ENCODE measurements at regions not wholly inside any gene's neighbourhood (a gene's known extent, or its start where the extent isn't known, plus 50 kb on each side); places are given as distances from the start of the nearest gene placed in this dataset.
"Not testable (repeated sequence)": the region's sequence is repeated elsewhere in the genome, so short reads cannot be mapped to it uniquely, and the experiment has no call there.

- DNase-seq (ENCODE audit: low spot score) = no peak
Measured at GRCh38 chr6:19156443-19156842, 680.7 kb upstream of the ID4 start.

DNA sequence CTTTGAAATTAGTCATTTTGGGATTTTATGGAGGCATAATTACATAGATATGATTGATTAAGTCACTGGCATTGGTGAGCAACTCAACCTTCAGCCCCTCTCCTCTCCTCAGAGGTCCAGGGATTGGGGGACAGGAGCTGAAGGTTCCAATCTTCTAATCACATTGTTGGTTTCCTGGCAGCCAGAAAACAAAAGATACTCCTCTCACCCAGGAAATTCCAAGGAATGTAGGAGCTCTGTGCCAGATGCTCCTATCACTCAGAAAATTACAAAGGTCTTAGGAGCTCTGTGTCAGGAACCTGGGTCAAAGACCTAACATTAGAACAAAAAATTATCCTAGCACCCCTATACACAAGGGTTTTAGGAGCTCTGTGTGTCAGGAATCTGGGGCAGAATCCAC lies 679.7 kb upstream of the ID4 start:
- DNase-seq (ENCODE audit: low spot score) = no peak

DNA sequence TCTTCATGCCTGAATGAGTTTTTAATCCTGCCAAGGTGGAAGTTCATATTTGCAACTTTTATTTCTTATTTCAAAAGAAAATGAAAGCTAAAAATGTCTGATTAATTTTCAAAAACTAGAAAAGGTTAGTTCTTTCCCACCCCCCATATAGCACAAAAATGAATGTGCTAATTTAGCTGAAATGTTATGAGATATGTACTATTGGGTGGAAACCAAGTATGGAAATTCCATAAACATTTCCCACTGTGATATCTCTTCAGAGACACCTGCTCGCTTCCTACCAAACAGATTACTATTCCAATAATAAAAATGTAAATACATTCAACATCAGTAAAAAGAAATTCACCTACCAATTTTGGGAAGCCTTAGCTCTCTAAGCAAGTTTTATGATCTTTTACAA lies 678.6 kb upstream of the ID4 start:
- DNase-seq (ENCODE audit: low spot score) = no peak

GRCh38 chr6:19159089-19159488 lies 678.1 kb upstream of the ID4 start:
- no peak for DNase-seq (ENCODE audit: low spot score)

- no peak for DNase-seq (ENCODE audit: low spot score)
Measured at GRCh38 chr6:19159561-19159960, 677.6 kb upstream of the ID4 start.

GRCh38 chr6:19160081-19160730 lies 677.0 kb upstream of the ID4 start:
- DNase-seq (ENCODE audit: low spot score) = no peak

DNA sequence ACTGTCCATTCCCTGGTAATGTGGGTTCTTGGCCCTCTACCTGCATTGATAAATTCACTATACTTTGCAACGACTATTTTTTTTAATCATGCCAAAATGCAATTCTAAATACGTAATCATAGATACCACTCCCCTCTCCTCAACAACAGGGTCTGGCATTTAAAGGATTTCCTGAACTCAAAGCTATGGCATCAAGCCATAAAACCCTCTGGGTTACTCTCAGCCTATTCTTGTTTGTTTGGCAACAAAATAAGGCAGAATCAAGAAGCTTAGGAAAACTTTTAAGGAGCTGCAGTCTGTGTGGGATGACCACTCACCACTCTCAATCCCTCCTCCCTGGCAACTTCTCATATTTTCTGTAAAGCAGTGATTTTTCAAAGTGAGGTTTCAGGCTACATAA lies 669.9 kb upstream of the ID4 start:
- no peak for DNase-seq (ENCODE audit: low spot score)

GRCh38 chr6:19169366-19169765 lies 667.8 kb upstream of the ID4 start:
- DNase-seq (ENCODE audit: low spot score) = no peak

GRCh38 chr6:19175023-19175422 lies 662.1 kb upstream of the ID4 start:
- DNase-seq (ENCODE audit: low spot score) = no peak

DNA sequence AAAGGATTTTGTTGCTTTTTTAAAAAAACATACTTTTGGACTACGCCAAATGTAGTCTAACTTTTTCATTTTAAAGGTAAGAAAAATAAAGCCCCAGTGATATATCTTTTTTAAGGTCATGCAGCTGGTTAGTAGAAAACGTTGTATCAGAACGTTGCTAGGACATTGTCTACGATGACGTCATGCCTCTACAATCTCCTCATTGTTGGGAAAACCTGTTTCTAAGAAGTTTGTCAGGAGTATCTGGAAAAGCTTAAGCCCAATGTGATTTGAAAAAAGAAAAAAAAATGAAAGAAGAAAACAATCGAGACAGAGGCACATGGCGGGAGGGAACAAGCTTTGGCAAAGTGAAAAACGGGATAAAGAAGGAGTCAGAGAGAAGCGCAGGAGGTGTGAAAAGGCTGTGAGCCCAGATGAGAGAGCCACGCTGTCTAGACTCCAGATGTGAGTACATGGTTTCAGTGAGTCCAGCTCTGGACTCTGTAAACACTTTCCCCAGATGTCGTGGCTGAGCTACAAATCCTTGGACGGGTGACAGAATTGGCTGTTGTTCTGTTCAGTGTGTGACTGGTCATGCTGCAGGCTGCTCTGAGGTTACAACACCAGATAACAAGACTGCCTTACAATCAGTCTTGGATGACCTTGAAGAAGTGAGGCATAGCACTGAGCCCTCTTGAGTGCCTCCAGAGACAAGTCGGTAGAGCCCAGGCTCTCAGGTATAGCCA lies 656.7 kb upstream of the ID4 start:
- no peak for DNase-seq (ENCODE audit: low spot score)

DNA sequence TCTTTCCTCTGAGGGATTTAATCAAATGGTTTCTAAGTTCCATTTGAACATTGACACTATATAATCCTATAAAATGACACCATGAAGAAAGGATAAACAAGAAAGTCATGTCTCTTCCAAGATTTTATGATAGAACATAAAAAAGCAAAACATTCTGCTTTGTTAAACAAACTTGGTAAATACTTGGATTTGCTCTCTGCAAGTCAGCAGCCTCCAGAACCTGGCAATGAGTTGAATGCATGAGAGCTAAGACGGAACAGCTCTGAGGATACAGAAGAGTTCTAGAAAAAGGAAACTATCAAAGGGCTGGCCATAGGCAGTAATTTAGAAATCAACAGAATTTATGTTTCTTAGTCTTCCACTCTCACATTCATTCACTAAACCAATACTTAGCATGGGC lies 656.0 kb upstream of the ID4 start:
- no peak for DNase-seq (ENCODE audit: low spot score)

DNA sequence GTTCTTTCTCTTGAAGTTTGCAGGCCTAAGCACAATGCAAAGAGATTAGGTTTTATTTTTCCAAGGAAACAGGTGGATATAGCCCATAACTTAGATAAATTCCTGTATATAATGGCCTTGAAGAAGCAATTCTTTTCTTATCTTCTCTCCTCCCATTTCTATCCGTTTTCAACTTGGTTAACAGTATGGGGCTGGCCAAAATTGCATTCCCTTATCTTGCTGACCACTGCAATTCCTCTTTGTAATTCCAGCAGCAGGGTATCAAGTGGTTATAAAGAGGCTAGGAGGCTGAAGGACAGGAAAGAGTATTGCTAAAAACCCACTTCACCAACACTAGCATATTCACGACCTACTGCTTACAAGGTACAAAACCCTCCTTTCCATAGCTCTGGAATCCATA lies 643.5 kb upstream of the ID4 start:
- no peak for DNase-seq (ENCODE audit: low spot score)

GRCh38 chr6:19204445-19204844 lies 632.7 kb upstream of the ID4 start:
- DNase-seq (ENCODE audit: low spot score) = no peak

- no peak for DNase-seq (ENCODE audit: low spot score)
Measured at GRCh38 chr6:19205076-19205475, 632.1 kb upstream of the ID4 start.

GRCh38 chr6:19209202-19209601 lies 628.0 kb upstream of the ID4 start:
- DNase-seq (ENCODE audit: low spot score) = no peak

- DNase-seq (ENCODE audit: low spot score) = peak; percentile 52
Measured at GRCh38 chr6:19210849-19211590, 626.1 kb upstream of the ID4 start.

GRCh38 chr6:19214231-19214630 lies 622.9 kb upstream of the ID4 start:
- DNase-seq (ENCODE audit: low spot score) = no peak

DNA sequence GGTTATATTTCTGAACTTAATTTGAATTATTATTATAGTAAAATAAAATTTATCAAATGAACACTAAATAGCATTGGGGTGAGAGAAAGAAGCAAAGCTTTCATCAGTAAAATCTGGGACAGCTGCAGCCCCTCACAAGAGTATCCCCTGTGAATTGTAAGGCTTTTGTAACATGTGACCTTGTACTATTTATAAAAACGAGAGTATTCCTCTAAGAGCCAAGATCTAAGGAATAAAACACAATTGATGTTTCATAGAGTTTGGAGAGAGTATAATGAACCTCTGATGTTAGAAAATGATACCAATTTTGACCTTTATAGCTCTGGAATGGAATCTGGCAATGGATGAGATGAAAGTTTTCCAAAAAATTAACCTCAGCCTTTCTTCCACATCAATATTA lies 617.2 kb upstream of the ID4 start:
- DNase-seq (ENCODE audit: low spot score) = no peak

GRCh38 chr6:19231878-19232561 lies 605.1 kb upstream of the ID4 start:
- DNase-seq (ENCODE audit: low spot score) = no peak

DNA sequence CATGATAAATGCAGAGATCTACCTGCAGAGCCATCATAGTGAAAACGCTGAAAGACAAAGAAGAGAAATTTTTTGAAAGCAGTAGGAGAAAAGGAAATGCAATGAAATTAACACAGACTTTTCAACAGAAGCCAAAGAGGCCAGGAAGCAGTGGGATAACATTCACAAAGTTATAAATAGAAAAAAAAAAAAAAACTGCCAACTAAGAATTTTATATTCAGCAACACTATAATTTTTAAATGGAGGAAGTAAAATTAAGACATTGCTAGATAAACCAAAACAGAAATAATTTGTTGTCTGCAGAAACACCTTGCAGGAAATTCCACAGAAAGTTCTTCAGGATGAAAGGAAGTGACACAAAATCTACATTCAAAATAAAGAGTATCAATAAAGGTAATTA lies 591.5 kb upstream of the ID4 start:
- no peak for DNase-seq (ENCODE audit: low spot score)

DNA sequence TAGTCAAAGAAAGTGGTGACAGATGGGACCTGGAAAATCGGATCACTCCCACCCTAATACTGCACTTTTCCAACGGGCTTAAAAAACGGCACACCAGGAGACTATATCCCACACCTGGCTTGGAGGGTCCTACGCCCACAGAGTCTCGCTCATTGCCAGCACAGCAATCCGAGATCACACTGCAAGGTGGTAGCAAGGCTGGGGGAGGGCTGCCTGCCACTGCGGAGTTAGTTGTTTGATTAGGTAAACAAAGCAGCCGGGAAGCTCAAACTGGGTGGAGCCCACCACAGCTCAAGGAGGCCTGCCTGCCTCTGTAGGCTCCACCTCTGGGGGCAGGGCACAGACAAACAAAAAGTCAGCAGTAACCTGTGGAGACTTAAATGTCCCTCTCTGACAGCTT lies 590.0 kb upstream of the ID4 start:
- not testable (repeated sequence) for DNase-seq (ENCODE audit: low spot score)

- not testable (repeated sequence) for DNase-seq (ENCODE audit: low spot score)
Measured at GRCh38 chr6:19256123-19256522, 581.0 kb upstream of the ID4 start.

DNA sequence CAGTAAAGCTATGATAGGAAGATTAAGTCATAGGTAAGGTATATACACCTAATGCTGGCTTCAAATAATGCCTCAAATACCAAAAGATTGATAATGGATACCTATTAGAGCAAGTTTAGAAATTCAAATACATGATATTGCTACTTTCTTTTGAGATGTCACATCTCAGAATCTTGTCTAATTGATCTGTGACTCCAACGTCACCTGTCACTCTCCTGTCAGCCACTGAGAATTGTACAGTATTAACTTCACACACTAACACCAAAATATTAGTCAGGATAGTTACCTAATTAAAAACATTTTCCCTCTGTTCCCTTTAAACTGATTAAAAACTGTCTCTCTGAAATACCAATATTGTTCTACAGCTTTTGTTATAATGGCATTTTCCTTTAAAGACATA lies 575.5 kb upstream of the ID4 start:
- DNase-seq (ENCODE audit: low spot score) = no peak
